NB4 (cell line): ENCODE measurements at regions not wholly inside any gene's neighbourhood (a gene's known extent, or its start where the extent isn't known, plus 50 kb on each side); places are given as distances from the start of the nearest gene placed in this dataset.

Source experiments
- DNase-seq: peaks from one replicate; pipeline ENCODE4 v3.0.0; 2010; ENCODE audit warnings: low read depth
- H3K4me3 ChIP-seq: one replicate; pipeline ENCODE4 v1.5.1; 2011; ENCODE audit warnings: mild to moderate bottlenecking, low read depth, low read length, moderate library complexity
- MYC ChIP-seq: IDR thresholded peaks from 2 replicates; pipeline ENCODE4 v1.6.1; 2011; ENCODE audit warnings: low read depth, low read length
- POLR2A ChIP-seq: IDR thresholded peaks from 2 replicates; pipeline ENCODE4 v1.6.1; 2011; ENCODE audit warnings: mild to moderate bottlenecking; ENCODE audit not compliant: insufficient read length; ENCODE audit errors: extremely low read depth
- TF ChIP-seq, protein P1 (sequence below): IDR thresholded peaks from 2 replicates; pipeline ENCODE4 v1.6.1; 2011; ENCODE audit warnings: low read depth, low read length
- TF ChIP-seq, protein P2 (sequence below): IDR thresholded peaks from one replicate; pipeline ENCODE4 v1.5.1; 2012; ENCODE audit warnings: low read depth, low read length

- DNase-seq = no peak
- TF ChIP-seq MYC = no peak
- no peak overlapping the region for H3K4me3 ChIP-seq
These were observed 277.2 kb downstream of the SUCLG1 start for GRCh38 chr2:84181927-84182326.

GRCh38 chr2:84177733-84178132, 281.3 kb downstream of the SUCLG1 start:
- H3K4me3 ChIP-seq = no peak overlapping the region
- no peak for DNase-seq
- TF ChIP-seq, protein P1, sequence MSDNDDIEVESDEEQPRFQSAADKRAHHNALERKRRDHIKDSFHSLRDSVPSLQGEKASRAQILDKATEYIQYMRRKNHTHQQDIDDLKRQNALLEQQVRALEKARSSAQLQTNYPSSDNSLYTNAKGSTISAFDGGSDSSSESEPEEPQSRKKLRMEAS = no peak
- TF ChIP-seq, protein P2, sequence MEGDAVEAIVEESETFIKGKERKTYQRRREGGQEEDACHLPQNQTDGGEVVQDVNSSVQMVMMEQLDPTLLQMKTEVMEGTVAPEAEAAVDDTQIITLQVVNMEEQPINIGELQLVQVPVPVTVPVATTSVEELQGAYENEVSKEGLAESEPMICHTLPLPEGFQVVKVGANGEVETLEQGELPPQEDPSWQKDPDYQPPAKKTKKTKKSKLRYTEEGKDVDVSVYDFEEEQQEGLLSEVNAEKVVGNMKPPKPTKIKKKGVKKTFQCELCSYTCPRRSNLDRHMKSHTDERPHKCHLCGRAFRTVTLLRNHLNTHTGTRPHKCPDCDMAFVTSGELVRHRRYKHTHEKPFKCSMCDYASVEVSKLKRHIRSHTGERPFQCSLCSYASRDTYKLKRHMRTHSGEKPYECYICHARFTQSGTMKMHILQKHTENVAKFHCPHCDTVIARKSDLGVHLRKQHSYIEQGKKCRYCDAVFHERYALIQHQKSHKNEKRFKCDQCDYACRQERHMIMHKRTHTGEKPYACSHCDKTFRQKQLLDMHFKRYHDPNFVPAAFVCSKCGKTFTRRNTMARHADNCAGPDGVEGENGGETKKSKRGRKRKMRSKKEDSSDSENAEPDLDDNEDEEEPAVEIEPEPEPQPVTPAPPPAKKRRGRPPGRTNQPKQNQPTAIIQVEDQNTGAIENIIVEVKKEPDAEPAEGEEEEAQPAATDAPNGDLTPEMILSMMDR = no peak
- no peak for TF ChIP-seq POLR2A
- TF ChIP-seq MYC = no peak

- DNase-seq = no peak
- H3K4me3 ChIP-seq = no peak overlapping the region
- TF ChIP-seq, protein P2 = no peak
- no peak for TF ChIP-seq POLR2A
- no peak for TF ChIP-seq MYC
- TF ChIP-seq, protein P1 = no peak
These were observed 283.1 kb downstream of the SUCLG1 start for GRCh38 chr2:84175970-84176369.

DNA sequence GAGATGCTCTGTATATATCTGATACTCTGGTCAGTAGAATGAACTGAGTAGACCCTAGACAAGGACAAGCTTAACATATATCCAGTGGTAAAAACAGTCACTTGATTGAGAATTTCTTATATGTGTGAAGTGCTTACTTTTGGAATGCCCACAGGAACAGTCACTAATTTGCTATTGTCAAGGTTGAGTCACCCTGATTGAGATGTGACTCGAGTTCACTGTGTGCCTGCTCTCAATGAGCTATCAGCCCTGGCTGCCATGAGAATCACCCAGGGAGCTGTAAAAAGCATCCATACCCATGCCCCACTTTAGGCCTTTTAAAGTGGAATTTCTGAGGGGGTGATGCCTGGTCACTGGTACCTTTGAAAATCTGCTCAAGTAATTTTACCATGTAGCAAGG, 283.7 kb downstream of the SUCLG1 start:
- TF ChIP-seq, protein P1 = no peak
- no peak for TF ChIP-seq POLR2A
- no peak for TF ChIP-seq MYC
- TF ChIP-seq, protein P2 = no peak
- DNase-seq = no peak

DNA sequence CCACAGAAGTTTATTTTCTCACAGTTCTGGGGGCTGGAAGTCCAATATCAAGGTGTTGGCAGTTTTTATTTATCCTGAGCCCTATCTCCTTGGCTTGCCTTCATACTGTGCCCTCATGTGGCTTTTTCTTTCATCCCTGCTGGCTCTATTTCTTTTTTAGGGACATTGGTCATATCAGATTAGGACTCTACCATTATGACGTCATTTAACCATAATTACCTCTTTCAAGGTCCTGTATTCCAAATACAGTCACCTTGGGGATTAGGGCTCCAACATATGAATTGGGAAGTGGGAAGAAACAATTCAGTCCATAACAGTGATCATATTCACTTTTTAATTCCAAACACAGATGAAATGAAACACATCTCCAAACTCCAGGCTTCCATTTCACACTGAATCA, 286.0 kb downstream of the SUCLG1 start:
- TF ChIP-seq MYC (no peak), POLR2A (no peak)
- TF ChIP-seq, protein P1 = no peak
- TF ChIP-seq, protein P2 = no peak
- H3K4me3 ChIP-seq = no peak overlapping the region
- no peak for DNase-seq

More for the DNA sequence above, 283.7 kb downstream of the SUCLG1 start:
- H3K4me3 ChIP-seq = no peak overlapping the region

GRCh38 chr2:84170979-84171378, 288.1 kb downstream of the SUCLG1 start:
- H3K4me3 ChIP-seq = no peak overlapping the region
- DNase-seq = no peak
- TF ChIP-seq, protein P2 = no peak
- TF ChIP-seq POLR2A (no peak), MYC (no peak)
- TF ChIP-seq, protein P1 = no peak
